HUDEP-2 (cell line): ENCODE measurements at regions not wholly inside any gene's neighbourhood (a gene's known extent, or its start where the extent isn't known, plus 50 kb on each side); places are given as distances from the start of the nearest gene placed in this dataset.
A peak's percentile ranks its signal among the peaks of the same experiment; 100 is the strongest.
"Not testable (repeated sequence)": the region's sequence is repeated elsewhere in the genome, so short reads cannot be mapped to it uniquely, and the experiment has no call there.

Experiments used
- DNase-seq, 76 experiments: peaks; one replicate each; lab custom pipeline; 2025; ENCODE audit not compliant: unreplicated experiment in 76 of 76; lab: John Stamatoyannopoulos, UW

DNA sequence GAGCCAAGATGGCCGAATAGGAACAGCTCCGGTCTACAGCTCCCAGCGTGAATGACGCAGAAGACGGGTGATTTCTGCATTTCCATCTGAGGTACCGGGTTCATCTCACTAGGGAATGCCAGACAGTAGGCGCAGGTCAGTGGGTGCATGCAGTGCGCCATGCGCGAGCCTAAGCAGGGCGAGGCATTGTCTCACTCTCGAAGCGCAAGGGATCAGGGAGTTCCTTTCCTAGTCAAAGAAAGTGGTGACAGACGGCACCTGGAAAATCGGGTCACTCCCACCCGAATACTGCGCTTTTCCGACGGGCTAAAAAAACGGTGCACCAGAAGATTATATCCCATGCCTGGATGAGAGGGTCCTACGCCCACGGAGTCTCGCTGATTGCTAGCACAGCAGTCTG, 600.1 kb downstream of the PRR16 start:
- DNase-seq = not testable (repeated sequence)

DNA sequence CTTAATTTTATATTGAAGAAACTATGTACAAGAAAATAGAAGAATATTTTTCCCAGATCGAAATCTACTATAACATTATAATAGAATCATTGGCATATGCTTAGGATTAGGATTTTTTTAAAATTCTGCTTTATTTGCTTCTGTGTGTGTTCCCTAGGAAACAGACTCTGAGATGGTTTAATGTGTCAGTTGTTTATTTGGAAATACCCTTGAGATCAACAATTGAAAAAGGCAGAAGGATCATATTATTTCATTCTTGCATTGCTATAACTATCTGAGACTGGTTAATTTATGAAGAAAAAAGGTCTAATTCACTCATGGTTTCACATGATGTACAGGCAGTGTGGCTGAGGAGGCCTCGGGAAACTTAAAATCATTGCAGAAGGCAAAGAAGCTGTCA, 622.6 kb downstream of the PRR16 start:
- DNase-seq = no peak

DNA sequence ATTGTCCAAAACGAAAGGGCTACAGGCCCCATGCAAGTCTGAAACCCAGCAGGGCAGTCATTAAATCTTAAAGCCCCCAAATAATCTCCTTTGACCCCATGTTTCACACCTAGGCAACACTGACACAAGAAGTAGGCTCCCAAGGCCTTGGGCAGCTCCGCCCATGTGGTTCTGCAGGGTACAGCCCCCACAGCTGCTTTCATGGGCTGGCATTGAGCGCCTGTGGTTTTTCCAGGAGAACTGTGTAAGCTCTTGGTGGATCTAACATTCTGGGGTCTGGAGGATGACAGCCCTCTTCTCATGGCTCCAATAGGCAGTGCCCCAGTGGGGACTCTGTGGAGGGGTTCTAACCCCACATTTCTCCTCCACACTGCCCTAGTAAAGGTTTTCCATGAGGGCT, 623.5 kb downstream of the PRR16 start:
- DNase-seq = no peak

DNA sequence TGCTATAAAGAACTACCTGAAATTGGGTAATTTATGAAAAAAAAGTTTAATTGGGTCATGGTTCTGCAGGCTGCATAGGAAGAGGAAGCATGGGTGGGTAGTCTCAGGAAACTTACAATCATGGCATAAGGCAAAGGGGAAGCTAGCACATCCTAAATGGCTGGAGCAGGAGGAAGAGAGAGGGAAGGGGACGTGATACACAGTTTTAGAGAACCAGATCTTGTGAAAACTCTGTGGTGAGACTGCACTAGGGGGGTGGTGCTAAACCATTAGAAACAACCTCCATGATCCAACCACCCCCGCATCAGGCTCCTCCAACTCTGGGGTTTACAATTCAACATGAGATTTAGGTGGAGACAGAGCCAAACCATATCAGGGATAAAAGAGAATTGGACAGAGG, 624.2 kb downstream of the PRR16 start:
- DNase-seq = no peak

DNA sequence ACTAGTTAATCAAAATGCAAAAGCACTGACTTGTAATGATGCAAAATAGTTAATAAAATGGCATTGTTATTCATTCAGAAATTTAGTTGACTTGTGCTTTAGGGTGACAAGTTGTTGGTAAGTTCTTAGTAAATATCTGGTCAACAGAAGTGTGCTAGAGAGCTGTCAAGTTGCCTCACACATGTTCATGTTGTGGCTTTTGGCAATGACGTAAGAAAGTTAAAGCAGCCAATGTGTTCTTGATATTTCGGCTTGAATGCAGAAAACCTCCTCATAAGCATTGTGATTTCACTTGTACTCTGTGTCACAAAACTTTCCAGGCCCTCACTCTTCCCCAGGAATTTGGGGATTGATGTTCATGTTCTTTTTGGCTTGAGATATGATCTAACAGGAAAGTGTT, 626.7 kb downstream of the PRR16 start:
- DNase-seq = no peak

DNA sequence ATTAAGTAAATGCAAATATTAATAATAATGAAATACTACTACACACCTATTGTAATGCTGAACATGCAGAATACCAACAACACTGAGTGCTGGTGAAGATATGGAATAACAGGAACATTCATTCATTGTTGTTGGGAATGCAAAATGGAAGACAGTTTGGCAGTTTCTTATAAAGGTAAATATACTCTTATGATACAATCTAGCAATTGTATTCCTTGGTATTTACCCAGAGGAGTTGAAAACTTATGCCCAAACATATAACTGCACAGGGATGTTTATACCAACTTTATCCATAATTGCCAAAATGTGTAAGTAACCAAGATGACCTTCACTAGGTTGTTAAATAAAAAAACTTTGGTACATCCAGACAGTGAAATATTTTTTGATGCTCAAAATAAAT, 636.8 kb downstream of the PRR16 start:
- no peak for DNase-seq

DNA sequence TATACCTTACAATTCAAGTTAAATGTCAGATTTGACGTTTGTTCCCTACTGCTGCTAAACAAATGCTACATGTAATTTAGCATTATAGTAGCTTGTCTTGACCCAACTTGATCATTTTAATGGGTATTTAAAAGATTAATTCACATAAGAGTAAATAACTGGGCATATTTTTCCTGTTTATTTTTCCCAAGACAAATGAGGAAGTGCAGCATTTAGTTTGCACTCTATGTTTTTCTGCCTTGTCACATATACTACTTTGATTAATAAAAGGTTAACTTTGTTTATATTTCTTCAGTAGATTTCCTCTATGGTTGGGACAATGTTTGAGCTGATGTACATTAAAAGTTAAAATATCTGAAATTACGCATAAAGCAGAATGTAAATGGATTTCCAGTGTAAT, 641.8 kb downstream of the PRR16 start:
- DNase-seq = no peak

DNA sequence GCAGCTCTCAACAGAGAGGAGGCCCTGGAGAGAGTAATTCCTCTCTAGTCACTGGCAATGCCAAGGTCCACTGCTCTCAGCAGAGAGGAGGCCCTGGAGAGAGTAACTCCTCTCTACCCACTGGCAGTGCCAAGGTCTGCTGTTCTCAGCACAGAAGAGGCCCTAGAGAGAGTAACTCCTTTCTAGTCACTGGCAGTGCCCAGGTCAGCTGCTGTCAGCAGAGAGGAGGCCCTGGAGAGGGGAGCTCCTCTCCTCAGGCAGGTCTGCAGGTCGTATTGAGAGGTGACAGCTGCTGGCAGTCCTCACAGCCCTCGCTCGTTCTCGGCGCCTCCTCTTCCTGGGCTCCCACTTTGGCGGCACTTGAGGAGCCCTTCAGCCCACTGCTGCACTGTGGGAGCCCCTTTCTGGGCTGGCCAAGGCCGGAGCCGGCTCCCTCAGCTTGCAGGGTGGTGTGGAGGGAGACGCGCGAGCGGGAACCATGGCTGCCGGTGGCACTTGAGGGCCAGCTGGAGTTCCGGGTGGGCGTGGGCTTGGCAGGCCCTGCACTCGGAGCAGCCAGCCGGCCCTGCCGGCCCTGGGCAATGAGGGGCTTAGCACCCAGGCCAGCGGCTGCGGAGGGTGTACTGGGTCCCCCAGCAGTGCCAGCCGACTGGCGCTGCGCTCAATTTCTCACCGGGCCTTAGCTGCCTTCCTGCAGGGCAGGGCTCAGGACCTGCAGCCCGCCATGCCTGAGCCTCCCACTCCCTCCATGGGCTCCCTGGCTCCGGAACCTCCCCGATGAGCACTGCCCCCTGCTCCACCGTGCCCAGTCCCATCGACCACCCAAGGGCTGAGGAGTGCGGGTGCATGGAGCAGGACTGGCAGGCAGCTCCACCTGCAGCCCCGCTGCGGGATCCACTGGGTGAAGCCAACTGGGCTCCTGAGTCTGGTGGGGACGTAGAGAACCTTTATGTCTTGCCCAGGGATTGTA, 642.9 kb downstream of the PRR16 start:
- not testable (repeated sequence) for DNase-seq

DNA sequence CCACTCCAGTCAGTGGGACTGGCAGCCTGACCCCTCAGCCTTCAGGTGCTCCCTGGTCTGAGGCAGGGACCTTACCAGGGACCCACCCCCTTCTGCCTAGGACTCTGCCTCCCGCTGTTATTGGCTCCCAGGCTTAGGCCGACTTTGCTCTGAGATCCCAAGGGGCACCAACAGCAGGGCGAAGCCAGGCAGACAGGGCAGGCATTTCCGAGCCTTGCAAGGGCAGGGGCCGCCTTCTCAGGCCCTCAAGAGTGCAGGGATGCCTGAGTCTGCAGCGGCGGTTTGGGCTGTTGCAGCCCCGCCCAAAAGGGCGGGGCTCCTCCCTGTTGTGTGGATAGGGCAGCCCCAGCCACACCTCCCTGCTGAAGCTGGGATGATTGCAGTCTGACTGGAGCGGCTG, 644.6 kb downstream of the PRR16 start:
- DNase-seq = peak in 11 of 76 experiments; percentile 0 to 24 (median 5)

DNA sequence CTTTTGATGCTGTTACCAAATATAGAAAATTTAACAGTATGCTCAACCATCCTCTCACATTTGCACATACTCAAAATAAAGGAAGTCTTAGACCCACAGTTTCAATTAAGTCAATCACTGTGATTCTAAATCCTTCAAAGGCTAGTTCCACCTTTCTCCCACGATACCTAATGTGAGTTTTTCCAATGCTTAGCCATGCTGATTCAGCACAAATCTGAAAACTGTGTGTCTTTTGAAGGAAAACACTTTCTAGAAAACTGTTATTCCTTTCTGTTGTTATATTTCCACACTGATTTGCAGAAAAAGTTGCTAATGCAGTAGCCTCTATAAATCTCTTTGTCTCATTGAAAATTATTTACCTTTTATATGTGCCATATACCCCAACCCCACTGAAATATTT, 645.7 kb downstream of the PRR16 start:
- no peak for DNase-seq

DNA sequence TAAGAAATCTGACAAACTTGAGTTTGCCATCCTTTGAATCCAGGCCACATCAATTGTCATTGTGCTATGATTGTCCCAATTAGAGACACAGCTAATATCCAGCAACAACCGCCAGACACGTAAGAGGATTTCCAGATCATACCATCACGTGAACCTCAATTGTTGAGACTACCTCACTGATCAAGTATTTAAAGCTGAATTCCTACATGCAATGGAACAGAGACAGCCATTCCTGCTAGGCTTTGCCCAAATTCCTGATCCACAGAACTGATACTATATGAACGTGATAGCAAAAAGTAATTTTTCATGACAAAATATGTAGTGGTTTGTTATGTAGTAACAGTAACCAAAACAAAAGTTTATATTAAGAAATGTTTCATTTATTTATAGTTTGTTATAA, 657.7 kb downstream of the PRR16 start:
- DNase-seq = no peak

DNA sequence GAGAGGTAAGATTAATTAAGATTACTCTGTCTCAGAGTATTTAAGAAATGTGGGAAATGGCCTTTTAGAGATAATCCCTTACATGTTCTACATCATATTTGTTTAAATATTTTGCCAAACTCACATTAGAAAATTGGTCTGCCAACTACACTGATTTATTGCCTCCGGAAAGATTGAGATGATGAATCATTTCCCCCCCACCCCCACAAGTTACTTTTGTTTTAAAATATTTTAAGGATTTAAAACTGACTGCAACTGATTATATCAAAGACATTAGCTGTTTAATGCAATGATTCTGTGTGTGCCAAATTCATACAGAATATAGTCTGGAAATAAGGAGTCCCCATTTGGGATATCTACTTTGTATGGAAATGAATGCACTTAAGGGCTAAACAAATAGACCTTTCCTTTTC, 674.4 kb downstream of the PRR16 start:
- no peak for DNase-seq

DNA sequence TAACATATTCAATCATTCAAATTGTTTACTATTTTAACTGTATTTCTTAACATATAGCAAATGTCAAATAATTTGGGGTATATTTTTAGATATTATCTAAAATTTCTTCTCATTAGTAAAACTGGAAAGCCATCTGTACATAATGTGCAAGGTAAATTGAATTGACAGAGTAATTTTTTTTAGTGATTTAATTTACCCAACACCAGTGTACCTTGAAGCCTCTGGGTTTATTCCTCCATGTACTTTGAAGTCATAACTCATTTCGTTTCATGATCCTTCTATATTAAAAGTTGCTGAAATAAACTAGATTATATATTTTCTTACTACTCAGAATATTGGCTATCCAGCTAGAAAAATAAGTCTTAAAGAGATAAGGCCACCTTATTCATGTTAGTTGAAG, 674.9 kb downstream of the PRR16 start:
- DNase-seq = no peak

DNA sequence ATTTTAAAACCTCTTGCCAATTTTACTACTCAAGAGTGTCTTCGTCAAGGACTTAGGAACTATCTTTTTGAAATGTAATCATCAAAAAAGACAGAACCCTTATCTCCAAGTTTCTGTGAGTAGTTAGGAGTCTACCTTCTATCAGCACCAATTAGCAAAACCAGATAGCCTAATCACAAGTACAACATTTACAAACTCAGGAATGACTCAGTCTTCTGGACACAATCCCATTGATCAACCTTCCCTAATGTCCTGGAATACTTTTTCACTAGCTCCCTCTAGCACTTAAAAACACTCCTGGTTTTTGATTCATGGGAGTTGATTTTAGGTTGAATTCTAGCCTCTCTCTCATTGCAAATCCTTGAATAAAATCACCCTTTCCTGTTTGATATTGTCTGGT, 680.7 kb downstream of the PRR16 start:
- peak in 33 of 76 experiments; percentile 5 to 74 (median 27) for DNase-seq

DNA sequence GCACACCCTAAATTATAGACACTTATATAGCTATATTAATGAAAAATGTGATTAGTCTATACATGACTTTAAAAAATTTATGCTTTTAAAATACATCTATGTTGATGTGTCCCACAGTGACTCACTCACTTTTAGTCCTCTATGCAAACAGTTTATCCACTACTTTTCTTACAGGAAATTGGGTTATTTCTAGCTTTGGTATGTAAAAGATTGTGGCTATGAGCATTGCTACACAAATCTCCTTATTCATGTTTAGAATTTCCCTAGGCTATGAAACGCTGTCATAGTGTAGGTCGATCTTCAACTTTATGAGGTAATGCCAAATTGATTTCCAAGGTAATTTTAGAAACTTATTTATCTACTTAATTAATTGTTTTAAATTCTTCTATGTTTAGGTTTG, 687.4 kb downstream of the PRR16 start:
- DNase-seq = no peak

DNA sequence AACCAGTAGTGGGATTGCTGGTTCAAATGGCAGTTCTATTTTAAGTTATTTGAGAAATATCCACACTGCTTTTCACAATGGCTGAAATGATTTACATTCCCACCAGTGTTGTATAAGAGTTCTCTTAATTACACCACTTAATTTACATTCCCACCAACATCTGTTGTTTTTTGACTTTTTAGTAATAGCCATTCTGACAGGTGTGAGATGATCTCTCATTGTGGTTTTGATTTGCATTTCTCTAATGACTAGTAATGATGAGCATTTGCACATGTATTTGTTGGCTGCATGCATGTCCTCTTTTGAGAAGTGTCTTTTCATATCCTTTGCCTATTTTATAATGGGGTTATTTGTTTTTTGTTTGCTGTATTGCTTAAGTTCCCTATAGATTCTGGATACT, 688.3 kb downstream of the PRR16 start:
- DNase-seq = no peak

DNA sequence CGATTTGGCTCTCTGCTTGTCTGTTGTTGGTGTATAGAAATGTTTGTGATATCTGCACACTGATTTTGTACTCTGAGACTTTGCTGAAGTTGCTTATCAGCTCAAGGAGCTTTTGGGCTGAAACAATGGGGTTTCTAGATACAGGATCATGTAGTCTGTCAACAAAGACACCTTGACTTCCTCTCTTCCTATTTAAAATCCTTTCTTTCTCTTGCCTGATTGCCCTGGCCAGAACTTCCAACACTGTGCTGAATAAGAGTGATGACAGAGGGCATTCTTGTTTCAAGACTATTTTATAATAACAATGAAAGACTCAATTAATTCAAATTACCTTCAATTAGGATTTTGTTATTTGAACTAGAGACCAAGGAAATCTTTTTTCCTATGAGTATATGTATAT, 692.5 kb downstream of the PRR16 start:
- no peak for DNase-seq

DNA sequence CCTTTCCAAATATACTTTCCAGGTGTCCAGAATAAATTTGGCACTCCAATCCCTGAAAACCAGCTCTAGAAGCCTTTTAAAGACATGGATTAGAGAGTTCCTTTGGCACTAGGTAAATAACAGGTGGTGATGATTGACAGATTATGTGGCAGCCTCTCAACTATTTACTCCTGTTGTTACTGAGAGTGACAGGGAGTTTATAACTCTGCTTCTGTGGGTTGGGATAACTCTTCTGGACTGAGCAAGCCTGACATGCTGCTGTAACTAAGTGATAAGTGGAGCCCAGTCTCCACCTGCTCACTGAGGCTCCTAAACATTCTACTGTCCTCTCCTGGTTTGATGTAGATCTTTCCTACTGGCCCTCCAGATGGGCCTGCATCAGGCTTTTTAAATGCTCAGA, 693.2 kb upstream of the FTMT start:
- DNase-seq = no peak

DNA sequence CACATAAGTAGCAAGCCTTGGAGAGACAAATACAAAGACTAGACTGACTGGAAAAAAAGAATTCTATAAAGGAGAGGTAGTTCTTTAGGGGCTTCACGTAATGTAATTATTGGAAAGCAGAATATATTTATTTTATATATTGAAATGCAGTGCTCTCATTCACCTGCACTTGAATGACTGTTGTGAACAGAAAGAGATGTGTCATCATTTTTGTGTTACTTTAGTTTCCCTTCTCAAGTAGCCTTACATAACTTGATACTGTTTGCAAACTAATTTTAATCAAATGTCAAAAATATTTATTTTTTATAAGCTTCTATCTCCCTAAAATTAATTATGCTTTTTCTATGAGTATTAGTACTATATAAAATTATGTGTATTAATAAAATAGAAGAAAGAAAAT, 691.1 kb upstream of the FTMT start:
- DNase-seq = no peak

DNA sequence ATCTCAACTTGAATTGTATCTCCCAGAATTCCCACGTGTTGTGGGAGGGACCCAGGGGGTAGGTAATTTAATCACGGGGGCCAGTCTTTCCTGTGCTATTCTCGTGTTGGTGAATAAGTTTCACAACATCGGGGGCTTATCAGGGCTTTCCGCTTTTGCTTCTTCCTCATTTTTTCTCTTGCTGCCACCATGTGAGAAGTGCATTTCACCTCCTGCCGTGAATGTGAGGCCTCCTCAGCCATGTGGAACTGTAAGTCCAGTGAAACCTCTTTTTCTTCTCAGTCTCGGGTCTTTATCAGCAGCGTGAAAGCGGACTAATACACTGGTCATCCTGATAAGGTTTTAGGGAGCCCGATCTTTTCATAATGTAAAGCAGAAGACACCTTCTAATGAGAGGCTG, 687.0 kb upstream of the FTMT start:
- peak in 12 of 76 experiments; percentile 2 to 45 (median 14) for DNase-seq

DNA sequence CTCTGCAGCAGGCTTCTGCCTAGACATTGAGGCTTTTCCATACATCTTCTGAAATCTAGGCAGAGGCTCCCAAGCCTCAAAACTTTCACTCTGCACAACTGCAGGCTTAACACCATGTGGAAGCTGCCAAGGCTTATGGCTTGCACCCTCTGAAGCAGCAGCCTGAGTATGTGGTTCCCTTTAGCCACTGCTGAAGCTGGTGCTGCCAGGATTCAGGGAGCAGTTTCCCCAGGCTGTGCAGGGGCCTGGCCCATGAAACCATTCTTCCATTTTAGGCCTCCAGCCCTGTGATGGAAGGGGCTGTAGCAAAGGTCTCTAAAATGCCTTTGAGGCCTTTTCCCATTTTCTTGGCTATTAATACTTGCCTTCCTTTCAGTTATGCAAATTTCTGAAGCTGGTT, 680.3 kb upstream of the FTMT start:
- no peak for DNase-seq

DNA sequence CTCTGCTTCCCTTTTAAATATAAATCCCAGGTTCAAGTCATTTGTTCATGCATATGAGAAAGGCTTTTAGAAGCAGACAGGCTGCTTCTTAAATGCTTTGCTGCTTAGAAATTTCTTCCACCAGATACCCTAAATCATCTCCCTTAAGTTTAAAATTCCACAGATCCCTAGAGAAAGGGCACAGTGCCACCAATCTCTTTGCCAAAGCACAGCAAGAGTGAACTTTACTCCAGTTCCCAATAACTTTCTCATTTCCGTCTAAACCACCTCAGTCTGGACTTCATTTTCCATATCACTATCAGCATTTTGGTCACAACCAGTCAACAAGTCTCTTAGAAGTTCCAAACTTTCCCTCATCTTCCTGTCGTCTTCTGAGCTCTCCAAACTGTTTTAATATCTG, 679.8 kb upstream of the FTMT start:
- DNase-seq = no peak

DNA sequence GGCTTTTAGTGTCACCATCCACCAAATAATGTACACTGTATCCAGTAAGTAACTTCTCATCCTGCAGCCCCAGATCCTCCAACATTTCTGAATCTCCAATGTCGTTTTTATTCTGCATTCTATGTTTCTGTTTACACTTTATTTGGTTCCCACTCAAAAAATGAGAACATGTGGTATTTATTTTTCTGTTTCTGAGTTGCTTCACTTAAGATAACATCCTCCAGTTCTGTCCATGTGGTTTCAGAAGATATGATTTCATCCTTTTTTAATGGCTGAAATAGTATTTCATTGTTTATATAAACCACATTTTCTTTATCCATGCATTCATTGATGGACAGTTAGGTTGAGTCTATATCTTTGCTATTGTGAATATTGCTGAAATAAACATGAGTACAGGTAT, 677.3 kb upstream of the FTMT start:
- peak in 3 of 76 experiments; percentile 2 to 18 (median 5) for DNase-seq
